HG03571 (cell line): ENCODE measurements at regions not wholly inside any gene's neighbourhood (a gene's known extent, or its start where the extent isn't known, plus 50 kb on each side); places are given as distances from the start of the nearest gene placed in this dataset.

Experiments
- ATAC-seq: cut with Tn5 transposase; IDR thresholded peaks from one replicate; pipeline ENCODE4 v1.9.1; 2021; ENCODE audit not compliant: unreplicated experiment

DNA sequence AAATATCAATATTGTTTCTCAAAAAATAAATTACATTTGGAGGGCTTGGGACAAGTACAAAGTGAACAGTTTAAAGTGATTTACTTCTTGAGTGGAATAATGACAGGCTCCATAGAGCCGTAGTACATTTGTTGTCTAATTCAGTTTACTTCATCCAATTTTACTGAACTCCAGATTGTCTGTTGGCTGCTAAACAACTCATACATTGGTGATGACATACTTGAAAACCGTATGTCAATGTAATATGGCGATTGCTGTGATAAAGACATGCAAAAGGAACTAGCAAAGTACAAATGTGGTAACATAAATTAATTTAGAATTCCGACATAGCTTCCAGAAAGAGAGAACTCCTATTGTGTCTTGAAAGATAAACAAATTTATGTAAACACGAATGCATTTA, 1197.5 kb upstream of the CDH18 start:
- no peak for ATAC-seq

DNA sequence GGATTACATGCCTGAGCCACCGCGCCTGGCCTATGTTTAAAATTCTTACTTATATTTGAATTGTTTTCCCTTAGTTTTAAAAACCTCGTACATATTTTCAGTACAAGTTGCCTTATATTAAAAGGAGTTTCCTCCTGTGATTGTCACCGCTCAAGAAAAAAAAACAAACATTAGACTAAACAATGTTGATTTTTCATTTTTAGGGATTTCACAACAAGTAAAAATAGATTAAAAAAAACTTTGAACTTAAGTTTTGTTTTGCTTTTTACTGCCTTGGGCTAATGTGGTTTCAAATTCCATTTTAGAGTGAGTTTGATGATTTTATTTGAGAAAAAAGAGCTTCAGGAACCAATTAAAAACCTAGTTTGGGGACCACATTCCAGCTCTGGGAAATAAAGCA, 1196.6 kb upstream of the CDH18 start:
- no peak for ATAC-seq

DNA sequence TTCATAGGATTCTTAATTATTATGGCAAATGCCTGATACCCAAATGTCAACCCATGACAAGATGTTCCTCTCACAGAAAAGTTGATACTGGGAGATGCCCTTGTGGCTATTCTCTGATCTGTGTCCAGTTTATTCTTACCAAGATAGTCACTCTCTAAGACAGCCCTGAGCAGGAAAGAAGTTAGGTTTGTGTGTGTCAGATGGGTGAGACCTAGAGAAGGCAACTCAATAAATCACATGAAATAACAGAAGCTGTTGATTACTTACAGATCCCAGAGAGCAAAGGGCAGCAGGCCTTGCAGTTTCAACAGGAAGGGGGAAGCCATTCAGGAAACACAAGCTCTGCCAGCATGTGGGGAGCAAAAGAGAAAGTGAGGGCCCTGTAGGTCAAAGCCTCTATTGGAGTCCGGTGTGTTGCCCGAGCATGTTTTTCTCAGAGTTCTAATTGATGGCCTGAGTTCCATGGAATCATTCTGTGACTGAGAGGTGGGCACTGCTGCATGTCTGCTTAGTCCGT, 1193.7 kb upstream of the CDH18 start:
- ATAC-seq: no peak

GRCh38 chr5:21173526-21173925, 1185.5 kb upstream of the CDH18 start:
- no peak for ATAC-seq

DNA sequence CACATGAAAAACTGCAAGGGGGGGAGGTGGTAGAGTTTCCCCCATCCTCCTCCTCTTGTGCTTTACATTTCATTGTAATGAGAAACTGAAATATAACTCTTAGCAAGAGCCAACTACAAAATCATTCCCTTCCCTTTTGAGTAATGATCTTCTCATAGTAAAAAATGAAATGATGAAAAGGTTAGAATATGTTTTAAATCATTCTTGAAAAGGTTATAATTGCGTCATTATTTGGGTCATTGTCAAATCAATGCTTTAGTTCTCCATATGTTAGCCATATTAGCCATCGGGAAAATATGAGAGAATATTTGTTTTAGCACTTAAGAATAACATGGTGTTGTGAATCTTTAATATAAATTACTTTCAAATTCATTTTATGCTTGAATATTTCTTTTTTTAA, 1185.0 kb upstream of the CDH18 start:
- no peak for ATAC-seq

GRCh38 chr5:21171038-21171437, 1183.0 kb upstream of the CDH18 start:
- no peak for ATAC-seq

GRCh38 chr5:21168557-21168956, 1180.6 kb upstream of the CDH18 start:
- ATAC-seq: no peak

DNA sequence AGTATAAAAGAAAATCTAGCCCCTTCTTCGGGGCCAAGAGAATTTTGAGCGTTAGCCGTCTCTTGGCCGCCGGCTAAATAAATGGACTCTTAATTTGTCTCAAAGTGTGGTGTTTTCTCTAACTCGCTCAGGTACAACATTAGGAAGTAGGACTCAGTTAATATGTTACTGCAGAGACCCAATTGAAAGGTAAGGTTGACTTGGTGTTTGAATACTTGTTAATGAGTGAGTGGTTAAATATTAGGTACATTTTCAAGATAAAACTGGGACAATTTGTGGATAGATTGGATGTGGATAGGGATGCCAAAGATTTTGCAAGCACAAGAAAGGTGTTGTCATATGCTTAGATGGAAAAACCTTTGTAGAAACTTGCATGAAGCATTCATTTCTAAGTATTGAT, 1177.3 kb upstream of the CDH18 start:
- ATAC-seq: no peak

DNA sequence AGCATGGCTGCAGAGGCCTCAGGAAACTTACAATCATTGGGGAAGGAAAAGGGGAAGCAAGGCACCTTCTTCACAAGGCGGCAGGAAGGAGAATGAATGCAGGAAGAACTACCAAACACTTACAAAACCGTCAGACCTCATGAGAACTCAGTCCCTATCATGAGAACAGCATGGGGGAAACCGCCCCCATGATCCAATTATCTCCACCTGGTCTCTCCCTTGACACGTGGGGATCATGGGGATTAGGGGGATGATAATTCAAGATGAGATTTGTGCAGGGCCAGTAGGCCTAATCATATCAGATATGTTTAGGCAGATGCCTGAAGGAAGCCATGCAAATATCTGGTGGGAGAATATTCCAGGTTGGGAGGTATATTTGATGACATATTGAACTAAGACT, 1176.4 kb upstream of the CDH18 start:
- ATAC-seq: no peak

DNA sequence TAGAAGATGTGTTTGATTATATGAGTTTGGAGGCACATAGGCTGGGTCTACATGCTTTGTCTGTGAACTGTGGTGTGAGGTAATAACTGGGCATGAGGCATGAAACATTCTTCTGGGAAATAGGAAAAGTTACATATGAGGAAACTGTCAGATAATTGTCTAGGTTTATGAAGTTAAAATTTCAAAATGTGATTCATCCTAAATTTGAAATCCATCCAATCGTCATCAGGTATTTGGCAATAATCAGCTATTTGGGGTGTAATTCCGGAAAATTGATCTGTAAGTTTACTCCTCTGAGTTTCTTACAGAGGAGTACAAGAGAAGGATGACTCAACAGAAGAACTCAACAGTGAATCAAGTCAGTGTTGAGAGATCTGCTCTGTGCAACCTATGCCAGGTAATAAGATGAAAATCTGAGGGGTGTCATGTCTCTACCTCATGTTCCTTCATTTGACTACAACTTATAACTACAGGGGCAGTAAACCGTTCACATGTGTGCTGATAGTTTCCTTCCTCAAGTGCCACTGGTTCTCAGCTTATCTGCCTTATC, 1171.6 kb upstream of the CDH18 start:
- no peak for ATAC-seq

GRCh38 chr5:21154526-21154925, 1166.5 kb upstream of the CDH18 start:
- no peak for ATAC-seq

GRCh38 chr5:21152611-21153010, 1164.6 kb upstream of the CDH18 start:
- no peak for ATAC-seq

- no peak for ATAC-seq
These were observed 1157.4 kb upstream of the CDH18 start for GRCh38 chr5:21145376-21145775.

DNA sequence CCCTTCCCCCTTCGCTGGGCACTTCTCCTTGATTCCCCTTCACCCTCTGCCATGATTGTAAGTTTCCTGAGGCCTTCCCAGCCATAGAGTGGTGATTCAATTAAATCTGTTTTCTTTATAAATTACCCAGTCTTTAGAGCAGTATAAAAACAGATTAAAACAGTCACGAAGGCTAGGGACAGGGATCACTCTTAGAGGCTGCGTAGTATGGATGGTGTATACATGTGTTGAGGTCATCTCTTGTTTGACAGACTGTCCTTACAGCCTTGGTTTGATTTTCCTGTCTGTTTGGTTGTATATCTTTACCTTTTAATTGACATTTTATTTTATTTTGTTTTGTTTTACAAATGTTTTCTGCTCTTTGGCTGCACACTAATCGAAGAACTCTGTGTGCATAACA, 1155.7 kb upstream of the CDH18 start:
- no peak for ATAC-seq

GRCh38 chr5:21142791-21143190, 1154.8 kb upstream of the CDH18 start:
- no peak for ATAC-seq

- ATAC-seq: no peak
These were observed 1153.0 kb upstream of the CDH18 start for GRCh38 chr5:21140987-21141386.

DNA sequence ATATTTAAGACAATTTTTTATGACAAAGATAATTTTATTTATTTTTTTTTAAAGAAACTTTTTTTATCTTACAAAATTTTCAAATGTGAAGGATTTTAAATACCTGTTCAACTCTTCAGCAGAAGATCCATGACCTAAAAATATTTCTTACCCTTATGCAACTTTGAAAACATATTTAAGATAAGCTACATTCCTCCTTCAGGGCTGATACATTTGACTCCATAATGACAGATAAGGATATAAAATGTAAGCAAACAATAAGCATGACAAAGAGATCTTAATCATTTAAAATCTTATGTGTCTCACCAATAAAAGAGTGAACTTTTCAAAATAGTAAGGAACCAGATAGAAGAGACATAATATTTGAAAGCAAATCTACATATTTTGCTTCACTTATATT, 1138.2 kb upstream of the CDH18 start:
- ATAC-seq: no peak

GRCh38 chr5:21125238-21125983, 1137.4 kb upstream of the CDH18 start:
- ATAC-seq: no peak

DNA sequence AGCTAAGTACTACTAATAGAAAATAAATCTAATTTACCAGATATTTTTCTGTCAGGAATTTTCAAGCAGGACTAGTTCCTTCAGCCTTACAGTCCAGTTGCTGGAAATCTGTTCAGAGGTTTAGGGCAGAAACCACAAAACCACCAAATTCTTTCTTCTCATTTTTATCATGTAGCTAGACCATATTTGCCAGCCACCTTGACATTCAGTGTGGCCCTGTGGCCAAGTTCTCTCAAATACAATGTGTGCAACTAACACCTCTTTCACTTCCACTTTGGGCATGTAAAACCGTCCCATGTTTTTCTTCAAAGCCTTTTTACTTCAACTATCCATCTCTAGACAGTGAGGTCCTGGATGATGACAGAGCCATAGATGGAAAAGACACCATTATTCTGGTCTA, 1133.2 kb upstream of the CDH18 start:
- ATAC-seq: no peak

DNA sequence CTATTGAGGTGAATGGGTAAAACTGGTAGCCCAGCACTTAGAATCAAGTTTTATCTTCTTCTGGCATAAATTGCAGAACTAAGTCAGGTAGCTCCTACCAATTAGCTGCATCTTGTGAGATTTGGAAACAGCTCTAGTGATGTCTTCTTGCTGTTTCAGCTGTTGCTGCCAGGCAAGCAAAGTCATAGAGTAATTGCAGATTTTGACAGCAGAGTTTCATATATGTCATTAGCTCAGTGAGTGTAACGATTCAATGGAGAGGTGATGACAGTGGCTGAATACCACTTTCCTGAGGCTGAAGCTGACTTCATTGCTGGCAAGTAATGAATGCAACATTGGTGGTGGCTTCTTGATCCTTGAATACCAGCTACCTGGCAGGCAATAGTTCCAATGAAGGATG, 1109.7 kb upstream of the CDH18 start:
- ATAC-seq: no peak

- no peak for ATAC-seq
These were observed 1106.6 kb upstream of the CDH18 start for GRCh38 chr5:21094619-21095018.

DNA sequence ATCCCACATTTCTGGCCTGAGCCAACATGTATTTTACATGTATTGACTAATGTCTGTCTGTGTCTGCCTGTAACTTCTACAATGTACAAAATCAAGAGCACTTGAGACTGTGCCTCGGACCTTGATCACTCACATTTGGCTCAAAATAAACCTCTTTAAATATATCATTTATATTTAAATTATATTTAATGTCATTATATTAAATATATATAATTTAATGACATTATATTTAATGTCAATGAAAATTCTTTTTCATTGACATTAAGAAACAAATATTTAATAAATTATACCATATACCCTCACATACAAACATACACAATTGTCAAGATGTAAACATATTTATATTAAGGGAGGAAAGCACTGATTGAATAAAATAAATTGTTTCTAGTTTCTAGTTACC, 1099.8 kb upstream of the CDH18 start:
- ATAC-seq: no peak

GRCh38 chr5:21085791-21086190, 1097.8 kb upstream of the CDH18 start:
- no peak for ATAC-seq
